ENCODE measurements at regions not wholly inside any gene's neighbourhood (a gene's known extent, or its start where the extent isn't known, plus 50 kb on each side); places are given as distances from the start of the nearest gene placed in this dataset.

DNA sequence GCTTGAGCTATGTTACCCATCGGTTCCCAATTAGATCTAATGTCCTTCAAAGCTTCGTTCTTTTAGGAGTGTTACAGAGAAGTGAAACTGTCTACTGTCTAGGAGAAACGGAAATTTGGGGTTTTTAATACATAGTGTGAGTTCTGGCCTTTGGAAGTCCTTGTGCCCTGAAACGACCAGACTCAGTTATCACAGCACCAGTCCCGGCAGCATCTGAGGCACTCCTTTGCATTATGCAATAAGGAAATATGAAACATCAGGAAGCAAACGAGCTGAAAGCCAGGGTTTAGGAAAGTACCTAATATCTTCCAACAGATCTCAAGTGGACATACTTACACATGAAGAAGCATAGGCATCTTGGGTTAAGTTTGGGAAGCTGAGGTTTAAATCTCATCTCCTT lies 61.8 kb upstream of the ADGRF1 start:
- Histone ChIP-seq H3K27me3 (ENCODE audit: control insufficient read depth, insufficient read depth, low read length) (no peaks in the 10 kb centered on the region), H3K27ac (ENCODE audit: low read length) (peak overlapping the region; percentile 36; the same call in 1 of the 2 replicates), H3K9me3 (ENCODE audit: control insufficient read depth, insufficient read depth, low read depth, low read length) (no peaks in the 10 kb centered on the region), H3K4me1 (ENCODE audit: control insufficient read depth, insufficient read depth, low read length) (no peaks in the 10 kb centered on the region), H3K4me3 (ENCODE audit: low read depth in 2 of 2, low read length in 2 of 2) (no peak overlapping the region), H3K36me3 (ENCODE audit: control insufficient read depth, insufficient read depth, low read length) (no peaks in the 10 kb centered on the region)
- CTCF ChIA-PET = no interaction called here
- intact Hi-C loops (cut with micrococcal nuclease; ENCODE audit: unreplicated experiment) = no loop called here
- TF ChIP-seq, protein P1, sequence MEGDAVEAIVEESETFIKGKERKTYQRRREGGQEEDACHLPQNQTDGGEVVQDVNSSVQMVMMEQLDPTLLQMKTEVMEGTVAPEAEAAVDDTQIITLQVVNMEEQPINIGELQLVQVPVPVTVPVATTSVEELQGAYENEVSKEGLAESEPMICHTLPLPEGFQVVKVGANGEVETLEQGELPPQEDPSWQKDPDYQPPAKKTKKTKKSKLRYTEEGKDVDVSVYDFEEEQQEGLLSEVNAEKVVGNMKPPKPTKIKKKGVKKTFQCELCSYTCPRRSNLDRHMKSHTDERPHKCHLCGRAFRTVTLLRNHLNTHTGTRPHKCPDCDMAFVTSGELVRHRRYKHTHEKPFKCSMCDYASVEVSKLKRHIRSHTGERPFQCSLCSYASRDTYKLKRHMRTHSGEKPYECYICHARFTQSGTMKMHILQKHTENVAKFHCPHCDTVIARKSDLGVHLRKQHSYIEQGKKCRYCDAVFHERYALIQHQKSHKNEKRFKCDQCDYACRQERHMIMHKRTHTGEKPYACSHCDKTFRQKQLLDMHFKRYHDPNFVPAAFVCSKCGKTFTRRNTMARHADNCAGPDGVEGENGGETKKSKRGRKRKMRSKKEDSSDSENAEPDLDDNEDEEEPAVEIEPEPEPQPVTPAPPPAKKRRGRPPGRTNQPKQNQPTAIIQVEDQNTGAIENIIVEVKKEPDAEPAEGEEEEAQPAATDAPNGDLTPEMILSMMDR (IDR thresholded peaks at IDR 0.05) = no peak
- TF ChIP-seq TCF7L2 (IDR thresholded peaks at IDR 0.05; ENCODE audit: low read depth, low read length) (no peak), SIN3A (IDR thresholded peaks at IDR 0.05; ENCODE audit: borderline replicate concordance, insufficient read depth, low read depth, low read length) (no peak), POLR2AphosphoS5 (IDR thresholded peaks at IDR 0.05; ENCODE audit: low read depth, low read length) (no peak)
- TF ChIP-seq, protein P2, sequence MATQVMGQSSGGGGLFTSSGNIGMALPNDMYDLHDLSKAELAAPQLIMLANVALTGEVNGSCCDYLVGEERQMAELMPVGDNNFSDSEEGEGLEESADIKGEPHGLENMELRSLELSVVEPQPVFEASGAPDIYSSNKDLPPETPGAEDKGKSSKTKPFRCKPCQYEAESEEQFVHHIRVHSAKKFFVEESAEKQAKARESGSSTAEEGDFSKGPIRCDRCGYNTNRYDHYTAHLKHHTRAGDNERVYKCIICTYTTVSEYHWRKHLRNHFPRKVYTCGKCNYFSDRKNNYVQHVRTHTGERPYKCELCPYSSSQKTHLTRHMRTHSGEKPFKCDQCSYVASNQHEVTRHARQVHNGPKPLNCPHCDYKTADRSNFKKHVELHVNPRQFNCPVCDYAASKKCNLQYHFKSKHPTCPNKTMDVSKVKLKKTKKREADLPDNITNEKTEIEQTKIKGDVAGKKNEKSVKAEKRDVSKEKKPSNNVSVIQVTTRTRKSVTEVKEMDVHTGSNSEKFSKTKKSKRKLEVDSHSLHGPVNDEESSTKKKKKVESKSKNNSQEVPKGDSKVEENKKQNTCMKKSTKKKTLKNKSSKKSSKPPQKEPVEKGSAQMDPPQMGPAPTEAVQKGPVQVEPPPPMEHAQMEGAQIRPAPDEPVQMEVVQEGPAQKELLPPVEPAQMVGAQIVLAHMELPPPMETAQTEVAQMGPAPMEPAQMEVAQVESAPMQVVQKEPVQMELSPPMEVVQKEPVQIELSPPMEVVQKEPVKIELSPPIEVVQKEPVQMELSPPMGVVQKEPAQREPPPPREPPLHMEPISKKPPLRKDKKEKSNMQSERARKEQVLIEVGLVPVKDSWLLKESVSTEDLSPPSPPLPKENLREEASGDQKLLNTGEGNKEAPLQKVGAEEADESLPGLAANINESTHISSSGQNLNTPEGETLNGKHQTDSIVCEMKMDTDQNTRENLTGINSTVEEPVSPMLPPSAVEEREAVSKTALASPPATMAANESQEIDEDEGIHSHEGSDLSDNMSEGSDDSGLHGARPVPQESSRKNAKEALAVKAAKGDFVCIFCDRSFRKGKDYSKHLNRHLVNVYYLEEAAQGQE (IDR thresholded peaks at IDR 0.05; ENCODE audit: insufficient read depth in 1 of 2, low read depth in 2 of 2, low read length in 1 of 2) = no peak
- DNase-seq (ENCODE audit: low read depth, low spot score) (no peak), ATAC-seq (no peak)
- BruUV-seq (replicated peaks) = no TSS peak
- in situ Hi-C loops (cut with HindIII; ENCODE audit: low pct_unique_long_range_greater_than_20kb, low sequenced_read_pairs) = no loop called here
- POLR2A ChIA-PET = interaction anchor here (0.6 kb wide), 1 partner anchor 224 kb away, joined by 4 read pairs; no protein-coding TSS in a partner anchor

DNA sequence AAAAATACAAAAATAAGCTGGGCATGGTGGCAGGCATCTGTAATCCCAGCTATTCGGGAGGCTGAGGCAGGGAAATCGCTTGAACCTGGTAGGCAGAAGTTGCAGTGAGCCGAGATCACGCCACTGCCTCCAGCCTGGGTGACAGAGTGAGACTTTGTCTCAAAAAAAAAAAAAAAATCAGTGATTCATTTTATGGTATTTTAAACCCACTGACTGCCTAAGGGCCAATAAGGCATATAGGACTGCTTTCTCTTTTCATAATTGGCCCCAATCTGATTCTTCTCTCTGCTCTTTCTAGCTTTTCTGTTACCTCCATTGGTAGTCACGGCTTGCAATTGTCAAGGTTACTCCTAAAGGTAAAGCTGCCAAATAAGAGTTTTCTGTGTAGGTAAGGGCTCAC lies 60.2 kb upstream of the ADGRF1 start:
- TF ChIP-seq POLR2AphosphoS5 (IDR thresholded peaks at IDR 0.05; ENCODE audit: low read depth, low read length) (no peak), TCF7L2 (IDR thresholded peaks at IDR 0.05; ENCODE audit: low read depth, low read length) (no peak), SIN3A (IDR thresholded peaks at IDR 0.05; ENCODE audit: borderline replicate concordance, insufficient read depth, low read depth, low read length) (no peak)
- TF ChIP-seq, protein P2 (IDR thresholded peaks at IDR 0.05; ENCODE audit: insufficient read depth in 1 of 2, low read depth in 2 of 2, low read length in 1 of 2) = no peak
- TF ChIP-seq, protein P1 (IDR thresholded peaks at IDR 0.05) = no peak
- ChIA-PET POLR2A (no interaction called here), CTCF (no interaction called here)
- peaks cover 13% of the 10 kb centered on the region for H3K4me1 ChIP-seq (ENCODE audit: control insufficient read depth, insufficient read depth, low read length)
- in situ Hi-C loops (cut with HindIII; ENCODE audit: low pct_unique_long_range_greater_than_20kb, low sequenced_read_pairs) (no loop called here), intact Hi-C loops (cut with micrococcal nuclease; ENCODE audit: unreplicated experiment) (no loop called here)
- ATAC-seq (no peak), DNase-seq (ENCODE audit: low read depth, low spot score) (no peak)
- H3K27me3 ChIP-seq (ENCODE audit: control insufficient read depth, insufficient read depth, low read length) = no peaks in the 10 kb centered on the region
- no peak overlapping the region for H3K27ac ChIP-seq (ENCODE audit: low read length)
- H3K9me3 ChIP-seq (ENCODE audit: control insufficient read depth, insufficient read depth, low read depth, low read length) = no peaks in the 10 kb centered on the region
- H3K36me3 ChIP-seq (ENCODE audit: control insufficient read depth, insufficient read depth, low read length) = no peaks in the 10 kb centered on the region
- no peak overlapping the region for H3K4me3 ChIP-seq (ENCODE audit: low read depth in 2 of 2, low read length in 2 of 2)
- no TSS peak for BruUV-seq (replicated peaks)
